ENCODE measurements at regions not wholly inside any gene's neighbourhood (a gene's known extent, or its start where the extent isn't known, plus 50 kb on each side); places are given as distances from the start of the nearest gene placed in this dataset.

GRCh38 chr1:187229496-187229895 is 400.7 kb downstream of the PLA2G4A start:
- TF ChIP-seq CTCF (IDR thresholded peaks at IDR 0.05 in 8 of 11, conservative IDR thresholded peaks at IDR 0.05 in 3 of 11), result no peak
- TF ChIP-seq POLR2AphosphoS5 (IDR thresholded peaks at IDR 0.05), result no peak
